GM23248 (cell line): ENCODE measurements at regions not wholly inside any gene's neighbourhood (a gene's known extent, or its start where the extent isn't known, plus 50 kb on each side); places are given as distances from the start of the nearest gene placed in this dataset.
"Not testable (repeated sequence)": the region's sequence is repeated elsewhere in the genome, so short reads cannot be mapped to it uniquely, and the experiment has no call there.

Experiments
- EZH2 ChIP-seq: fragments of 200-600 bp; sonication (generic); IDR thresholded peaks from 2 replicates; pipeline ENCODE4 v1.6.1; 2018; ENCODE audit warnings: antibody characterized with exemption, mild to moderate bottlenecking; ENCODE audit not compliant: insufficient read depth, poor library complexity, severe bottlenecking
- EZH2phosphoT487 ChIP-seq: fragments of 200-600 bp; sonication (generic); IDR thresholded peaks from 2 replicates; pipeline ENCODE4 v1.6.1; 2018; ENCODE audit warnings: antibody characterized with exemption, moderate library complexity, mild to moderate bottlenecking, low read depth; ENCODE audit not compliant: insufficient read depth

DNA sequence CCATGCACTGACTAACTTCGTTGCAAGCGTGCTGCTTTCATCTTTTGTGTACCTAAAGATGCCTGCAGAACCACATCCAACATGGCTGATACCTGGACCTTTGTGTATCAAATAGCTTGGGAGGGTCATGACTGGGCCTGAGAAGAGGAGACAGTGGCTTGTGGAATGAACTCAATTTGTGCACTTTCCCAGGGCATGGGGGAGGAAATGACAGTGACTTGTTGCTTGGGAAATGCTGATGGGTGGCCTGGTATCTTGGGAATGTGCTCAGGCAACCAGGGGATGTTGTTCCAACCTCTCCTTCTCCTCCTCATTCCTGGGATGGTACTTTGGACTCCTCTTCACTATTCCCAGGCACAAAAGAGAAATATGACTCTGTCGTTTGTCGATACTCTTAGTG is 70.7 kb upstream of the ZNG1B start:
- TF ChIP-seq EZH2, EZH2phosphoT487: not testable (repeated sequence)
